GM21619 (cell line): ENCODE measurements at regions not wholly inside any gene's neighbourhood (a gene's known extent, or its start where the extent isn't known, plus 50 kb on each side); places are given as distances from the start of the nearest gene placed in this dataset.
"Not testable (repeated sequence)": the region's sequence is repeated elsewhere in the genome, so short reads cannot be mapped to it uniquely, and the experiment has no call there.

ENCODE experiments used
- ATAC-seq: cut with Tn5 transposase; IDR thresholded peaks from one replicate; pipeline ENCODE4 v1.9.1; 2021; ENCODE audit not compliant: unreplicated experiment

- ATAC-seq: peak; percentile 75
Observed at GRCh38 chrX:43349363-43349762, 306.7 kb upstream of the MAOA start.

GRCh38 chrX:43350935-43351334 lies 305.2 kb upstream of the MAOA start:
- no peak for ATAC-seq

- ATAC-seq: no peak
Observed at GRCh38 chrX:43357741-43358140, 298.4 kb upstream of the MAOA start.

- no peak for ATAC-seq
Observed at GRCh38 chrX:43373032-43373431, 283.1 kb upstream of the MAOA start.

- no peak for ATAC-seq
Observed at GRCh38 chrX:43375136-43375535, 281.0 kb upstream of the MAOA start.

GRCh38 chrX:43380704-43381103 lies 275.4 kb upstream of the MAOA start:
- ATAC-seq: no peak

- ATAC-seq: no peak
Observed at GRCh38 chrX:43386875-43387274, 269.2 kb upstream of the MAOA start.

GRCh38 chrX:43405191-43405590 lies 250.9 kb upstream of the MAOA start:
- ATAC-seq: no peak

GRCh38 chrX:43423876-43424275 lies 232.2 kb upstream of the MAOA start:
- ATAC-seq: no peak

GRCh38 chrX:43436517-43436916 lies 219.6 kb upstream of the MAOA start:
- no peak for ATAC-seq

- ATAC-seq: no peak
Observed at GRCh38 chrX:43446752-43447151, 209.3 kb upstream of the MAOA start.

GRCh38 chrX:43448688-43449087 lies 207.4 kb upstream of the MAOA start:
- ATAC-seq: no peak

- ATAC-seq: no peak
Observed at GRCh38 chrX:43450355-43450754, 205.7 kb upstream of the MAOA start.

- not testable (repeated sequence) for ATAC-seq
Observed at GRCh38 chrX:43451976-43452686, 204.0 kb upstream of the MAOA start.

GRCh38 chrX:43456063-43456462 lies 200.0 kb upstream of the MAOA start:
- ATAC-seq: no peak

GRCh38 chrX:43456906-43457305 lies 199.2 kb upstream of the MAOA start:
- ATAC-seq: no peak

- no peak for ATAC-seq
Observed at GRCh38 chrX:43467608-43468234, 188.4 kb upstream of the MAOA start.

GRCh38 chrX:43469391-43470054 lies 186.6 kb upstream of the MAOA start:
- ATAC-seq: no peak

GRCh38 chrX:43474321-43474720 lies 181.8 kb upstream of the MAOA start:
- no peak for ATAC-seq

- ATAC-seq: no peak
Observed at GRCh38 chrX:43479070-43479469, 177.0 kb upstream of the MAOA start.

- ATAC-seq: no peak
Observed at GRCh38 chrX:43479850-43480249, 176.2 kb upstream of the MAOA start.

GRCh38 chrX:43481576-43481975 lies 174.5 kb upstream of the MAOA start:
- ATAC-seq: no peak
